ENCODE measurements at regions not wholly inside any gene's neighbourhood (a gene's known extent, or its start where the extent isn't known, plus 50 kb on each side); places are given as distances from the start of the nearest gene placed in this dataset.
"Not testable (repeated sequence)": the region's sequence is repeated elsewhere in the genome, so short reads cannot be mapped to it uniquely, and the experiment has no call there.

DNA sequence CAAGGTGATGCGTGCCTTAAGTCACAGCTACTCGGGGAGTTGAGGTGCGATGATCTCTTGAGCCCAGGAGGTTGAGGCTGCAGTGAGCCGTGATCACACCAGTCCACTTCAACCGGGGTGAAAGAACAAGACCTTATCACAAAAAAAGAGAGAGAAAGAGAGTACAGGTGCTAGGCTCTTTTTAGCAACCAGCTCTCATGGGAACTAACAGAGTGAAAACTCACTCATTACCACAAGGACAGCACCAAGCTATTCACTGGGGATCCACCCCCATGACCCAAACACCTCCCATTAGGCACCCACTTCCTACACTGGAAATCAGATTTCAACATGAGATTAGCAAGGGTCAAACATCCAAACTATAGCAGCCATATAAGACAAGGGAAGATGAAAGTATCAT is 164.2 kb downstream of the NDUFA12 start:
- Histone ChIP-seq H3K36me3 (replicated peaks; ENCODE audit: insufficient read depth, low read length) (no peaks in the 10 kb centered on the region), H3K4me3 (ENCODE audit: low read length) (no peak overlapping the region), H3F3A (ENCODE audit: insufficient read depth, low read length) (no peaks in the 10 kb centered on the region), H2AFZ (ENCODE audit: low read length) (no peak overlapping the region), H3K4me1 (ENCODE audit: low read length) (no peaks in the 10 kb centered on the region), H3K27ac (ENCODE audit: low read length) (no peak overlapping the region), H3K79me2 (ENCODE audit: low read length) (peaks cover 17% of the 10 kb centered on the region; the same call in 1 of the 2 replicates), H3K9ac (ENCODE audit: low read length) (no peak overlapping the region), H3K9me3 (replicated peaks; ENCODE audit: insufficient read depth, low read length) (no peaks in the 10 kb centered on the region), H3K27me3 (replicated peaks; ENCODE audit: insufficient read depth, low read length) (no peaks in the 10 kb centered on the region), H3K4me2 (ENCODE audit: low read depth, low read length) (no peak overlapping the region), H3K9me2 (replicated peaks; ENCODE audit: insufficient read depth, low read length) (no peaks in the 10 kb centered on the region), H4K20me1 (ENCODE audit: insufficient read depth, low read length) (no peaks in the 10 kb centered on the region)
- TF ChIP-seq EZH2 (optimal IDR thresholded peaks at IDR 0.05; ENCODE audit: low read depth, low read length) = no peak
- TF ChIP-seq, protein P1, sequence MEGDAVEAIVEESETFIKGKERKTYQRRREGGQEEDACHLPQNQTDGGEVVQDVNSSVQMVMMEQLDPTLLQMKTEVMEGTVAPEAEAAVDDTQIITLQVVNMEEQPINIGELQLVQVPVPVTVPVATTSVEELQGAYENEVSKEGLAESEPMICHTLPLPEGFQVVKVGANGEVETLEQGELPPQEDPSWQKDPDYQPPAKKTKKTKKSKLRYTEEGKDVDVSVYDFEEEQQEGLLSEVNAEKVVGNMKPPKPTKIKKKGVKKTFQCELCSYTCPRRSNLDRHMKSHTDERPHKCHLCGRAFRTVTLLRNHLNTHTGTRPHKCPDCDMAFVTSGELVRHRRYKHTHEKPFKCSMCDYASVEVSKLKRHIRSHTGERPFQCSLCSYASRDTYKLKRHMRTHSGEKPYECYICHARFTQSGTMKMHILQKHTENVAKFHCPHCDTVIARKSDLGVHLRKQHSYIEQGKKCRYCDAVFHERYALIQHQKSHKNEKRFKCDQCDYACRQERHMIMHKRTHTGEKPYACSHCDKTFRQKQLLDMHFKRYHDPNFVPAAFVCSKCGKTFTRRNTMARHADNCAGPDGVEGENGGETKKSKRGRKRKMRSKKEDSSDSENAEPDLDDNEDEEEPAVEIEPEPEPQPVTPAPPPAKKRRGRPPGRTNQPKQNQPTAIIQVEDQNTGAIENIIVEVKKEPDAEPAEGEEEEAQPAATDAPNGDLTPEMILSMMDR (IDR thresholded peaks at IDR 0.05; ENCODE audit: low read length) = no peak
- no peak for TF ChIP-seq EZH2phosphoT487 (IDR thresholded peaks at IDR 0.05; ENCODE audit: low read length)
- DNase-seq = no peak

DNA sequence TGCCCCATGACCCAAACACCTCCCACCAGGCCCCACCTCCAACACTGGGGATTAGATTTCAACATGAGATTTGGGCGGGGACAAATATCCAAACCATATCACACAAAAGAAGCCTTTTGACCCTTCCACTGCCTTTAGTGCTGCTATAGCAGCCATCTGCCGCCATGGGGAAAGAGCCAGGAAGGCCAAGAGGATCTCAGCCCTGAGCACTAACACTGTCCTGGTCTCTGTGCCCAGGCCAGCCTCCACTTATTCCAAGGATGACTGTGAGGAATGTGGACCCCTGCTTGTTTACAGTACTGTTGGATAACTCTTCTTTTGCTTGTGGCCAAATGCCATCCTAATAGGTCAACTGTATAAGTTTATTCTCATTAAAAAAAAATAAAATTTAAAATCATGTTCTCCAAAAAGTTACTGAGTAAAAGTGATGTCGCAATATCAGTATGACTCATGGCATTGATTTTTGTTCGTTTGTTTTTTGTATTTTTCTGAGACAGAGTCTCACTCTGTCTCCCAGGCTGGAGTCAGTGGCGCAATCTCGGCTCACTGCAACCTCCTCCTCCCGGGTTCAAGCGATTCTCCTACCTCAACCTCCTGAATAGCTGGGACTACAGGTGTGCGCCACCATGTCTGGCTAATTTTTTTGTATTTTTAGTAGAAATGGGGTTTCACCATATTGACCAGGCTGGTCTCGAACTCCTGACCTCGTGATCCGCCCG is 166.4 kb downstream of the NDUFA12 start:
- H3K27me3 ChIP-seq (replicated peaks; ENCODE audit: insufficient read depth, low read length); H3K4me3 ChIP-seq (ENCODE audit: low read length); H3F3A ChIP-seq (ENCODE audit: insufficient read depth, low read length); H3K27ac ChIP-seq (ENCODE audit: low read length); H3K4me1 ChIP-seq (ENCODE audit: low read length); DNase-seq; H3K36me3 ChIP-seq (replicated peaks; ENCODE audit: insufficient read depth, low read length); H2AFZ ChIP-seq (ENCODE audit: low read length); H3K9me3 ChIP-seq (replicated peaks; ENCODE audit: insufficient read depth, low read length); H4K20me1 ChIP-seq (ENCODE audit: insufficient read depth, low read length); H3K9ac ChIP-seq (ENCODE audit: low read length); H3K4me2 ChIP-seq (ENCODE audit: low read depth, low read length); H3K9me2 ChIP-seq (replicated peaks; ENCODE audit: insufficient read depth, low read length): not testable (repeated sequence)
- peaks cover 25% of the 10 kb centered on the region; the same call in 1 of the 2 replicates for H3K79me2 ChIP-seq (ENCODE audit: low read length)

DNA sequence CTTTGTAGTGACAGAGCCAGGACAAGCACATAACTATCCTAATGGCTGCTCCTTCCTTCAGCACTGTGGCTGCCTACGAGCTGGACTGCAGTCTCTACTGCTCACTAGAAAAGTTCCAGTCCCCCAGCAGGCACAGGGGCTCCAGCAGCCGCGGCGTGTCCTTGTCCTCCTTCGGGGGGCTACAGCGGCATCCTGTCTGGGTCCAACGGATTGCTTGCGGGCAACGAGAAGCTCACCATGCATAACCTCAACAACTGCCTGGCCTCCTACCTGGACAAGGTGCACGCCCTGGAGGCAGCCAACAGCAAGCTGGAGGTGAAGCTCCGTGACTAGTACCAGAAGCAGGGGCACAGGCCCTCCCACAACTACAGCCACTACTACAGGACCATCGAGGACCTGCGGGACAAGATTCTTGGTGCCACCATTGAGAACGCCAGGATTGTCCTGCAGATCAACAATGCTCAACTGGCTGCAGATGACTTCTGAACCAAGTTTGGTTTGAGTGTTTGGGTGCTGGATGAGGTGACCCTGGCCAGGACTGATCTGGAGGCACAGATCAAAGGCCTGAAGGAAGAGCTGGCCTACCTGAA is 169.4 kb downstream of the NDUFA12 start:
- H3K4me3 ChIP-seq (ENCODE audit: low read length) = no peak overlapping the region
- no peaks in the 10 kb centered on the region for H3K9me2 ChIP-seq (replicated peaks; ENCODE audit: insufficient read depth, low read length)
- H3K27me3 ChIP-seq (replicated peaks; ENCODE audit: insufficient read depth, low read length) = no peaks in the 10 kb centered on the region
- peaks cover 36% of the 10 kb centered on the region for H3K4me1 ChIP-seq (ENCODE audit: low read length)
- H3K9ac ChIP-seq (ENCODE audit: low read length) = no peak overlapping the region
- H4K20me1 ChIP-seq (ENCODE audit: insufficient read depth, low read length) = no peaks in the 10 kb centered on the region
- H3F3A ChIP-seq (ENCODE audit: insufficient read depth, low read length) = peaks cover 37% of the 10 kb centered on the region
- H3K4me2 ChIP-seq (ENCODE audit: low read depth, low read length) = no peak overlapping the region
- no peak for TF ChIP-seq EZH2phosphoT487 (IDR thresholded peaks at IDR 0.05; ENCODE audit: low read length)
- DNase-seq = no peak
- no peaks in the 10 kb centered on the region for H3K36me3 ChIP-seq (replicated peaks; ENCODE audit: insufficient read depth, low read length)
- no peaks in the 10 kb centered on the region for H3K9me3 ChIP-seq (replicated peaks; ENCODE audit: insufficient read depth, low read length)
- H3K27ac ChIP-seq (ENCODE audit: low read length) = no peak overlapping the region
- H2AFZ ChIP-seq (ENCODE audit: low read length) = no peak overlapping the region
- peaks cover 35% of the 10 kb centered on the region for H3K79me2 ChIP-seq (ENCODE audit: low read length)

DNA sequence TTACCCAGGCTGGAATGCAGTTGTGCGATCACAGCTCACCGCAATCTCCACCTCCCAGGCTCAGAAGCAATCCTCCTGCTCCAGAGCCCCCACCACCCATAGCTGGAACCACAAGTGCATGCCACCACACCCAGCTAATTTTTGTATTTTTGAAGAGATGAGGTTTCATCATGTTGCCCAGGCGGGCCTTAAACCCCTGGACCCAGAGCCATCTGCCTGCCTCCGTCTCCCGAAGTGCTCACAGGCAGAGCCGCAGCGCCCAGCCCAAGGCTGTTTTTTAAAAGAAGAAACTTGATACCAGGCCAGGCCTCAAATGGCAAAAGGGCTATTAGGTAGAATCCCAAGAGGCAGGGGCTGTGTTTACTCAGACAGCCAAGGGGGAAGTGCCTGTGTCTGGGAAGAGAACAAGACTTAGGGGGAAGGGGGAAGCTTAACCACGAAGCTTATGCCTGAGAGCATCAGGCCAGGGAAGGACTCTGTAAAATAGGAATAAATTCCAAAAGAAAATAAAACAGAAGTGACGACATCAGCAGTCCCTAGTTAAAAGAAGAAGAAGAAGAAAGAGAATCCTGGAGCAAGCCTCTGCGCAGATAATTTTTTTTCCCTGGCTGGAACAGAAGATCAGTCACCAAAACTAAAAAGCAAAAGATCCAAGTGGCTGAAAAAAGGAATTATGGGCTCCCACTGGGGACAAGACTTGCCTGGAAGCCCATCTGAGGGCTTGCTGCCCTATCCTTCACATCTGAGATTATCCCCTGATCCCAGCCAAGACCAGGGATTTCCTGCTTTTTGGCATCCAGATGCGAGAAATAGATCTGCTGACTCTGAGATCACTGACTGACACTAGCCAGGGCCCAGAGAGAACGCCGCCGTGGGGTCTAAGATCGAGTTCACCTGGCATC is 170.5 kb downstream of the NDUFA12 start:
- Histone ChIP-seq H3K9me3 (replicated peaks; ENCODE audit: insufficient read depth, low read length) (no peaks in the 10 kb centered on the region), H3K79me2 (ENCODE audit: low read length) (peaks cover 38% of the 10 kb centered on the region), H3K9me2 (replicated peaks; ENCODE audit: insufficient read depth, low read length) (no peaks in the 10 kb centered on the region), H3K27me3 (replicated peaks; ENCODE audit: insufficient read depth, low read length) (no peaks in the 10 kb centered on the region), H4K20me1 (ENCODE audit: insufficient read depth, low read length) (no peaks in the 10 kb centered on the region), H3F3A (ENCODE audit: insufficient read depth, low read length) (peaks cover 39% of the 10 kb centered on the region), H3K4me3 (ENCODE audit: low read length) (no peak overlapping the region), H3K4me2 (ENCODE audit: low read depth, low read length) (no peak overlapping the region), H3K9ac (ENCODE audit: low read length) (no peak overlapping the region), H3K36me3 (replicated peaks; ENCODE audit: insufficient read depth, low read length) (no peaks in the 10 kb centered on the region), H3K4me1 (ENCODE audit: low read length) (peaks cover 38% of the 10 kb centered on the region), H2AFZ (ENCODE audit: low read length) (no peak overlapping the region), H3K27ac (ENCODE audit: low read length) (peak overlapping the region; percentile 94; the same call in 1 of the 2 replicates)
- TF ChIP-seq EZH2 (optimal IDR thresholded peaks at IDR 0.05; ENCODE audit: low read depth, low read length) = no peak
- TF ChIP-seq, protein P1 (IDR thresholded peaks at IDR 0.05; ENCODE audit: low read length) = no peak
- TF ChIP-seq EZH2phosphoT487 (IDR thresholded peaks at IDR 0.05; ENCODE audit: low read length) = no peak
- no peak for DNase-seq
